NCI-H345 treated with DMSO at 0.1 percent for 48 hours (cell line): ENCODE measurements at regions not wholly inside any gene's neighbourhood (a gene's known extent, or its start where the extent isn't known, plus 50 kb on each side); places are given as distances from the start of the nearest gene placed in this dataset.
"Not testable (repeated sequence)": the region's sequence is repeated elsewhere in the genome, so short reads cannot be mapped to it uniquely, and the experiment has no call there.

Experiments
- DNase-seq: peaks from one replicate; lab custom pipeline; 2025; ENCODE audit not compliant: unreplicated experiment; lab: John Stamatoyannopoulos, UW

DNA sequence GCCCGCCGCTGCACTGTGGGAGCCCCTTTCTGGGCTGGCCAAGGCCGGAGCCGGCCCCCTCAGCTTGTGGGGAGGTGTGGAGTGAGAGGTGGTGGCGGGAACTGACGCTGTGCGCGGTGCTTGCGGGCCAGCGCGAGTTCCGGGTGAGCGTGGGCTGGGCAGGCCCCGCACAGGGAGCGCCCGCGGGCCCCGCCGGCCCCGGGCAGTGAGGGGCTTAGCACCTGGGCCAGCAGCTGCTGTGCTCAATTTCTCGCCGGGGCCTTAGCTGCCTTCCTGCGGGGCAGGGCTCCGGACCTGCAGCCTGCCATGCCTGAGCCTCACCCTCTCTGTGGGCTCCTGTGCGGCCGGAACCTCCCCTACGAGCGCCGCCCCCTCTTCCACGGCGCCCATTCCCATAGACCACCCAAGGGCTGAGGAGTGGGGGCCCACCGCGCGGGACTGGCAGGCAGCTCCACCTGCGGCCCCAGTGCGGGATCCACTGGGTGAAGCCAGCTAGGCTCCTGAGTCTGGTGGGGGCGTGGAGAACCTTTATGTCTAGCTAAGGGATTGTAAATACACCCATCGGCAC lies 1062.6 kb downstream of the TDRD15 start:
- not testable (repeated sequence) for DNase-seq

DNA sequence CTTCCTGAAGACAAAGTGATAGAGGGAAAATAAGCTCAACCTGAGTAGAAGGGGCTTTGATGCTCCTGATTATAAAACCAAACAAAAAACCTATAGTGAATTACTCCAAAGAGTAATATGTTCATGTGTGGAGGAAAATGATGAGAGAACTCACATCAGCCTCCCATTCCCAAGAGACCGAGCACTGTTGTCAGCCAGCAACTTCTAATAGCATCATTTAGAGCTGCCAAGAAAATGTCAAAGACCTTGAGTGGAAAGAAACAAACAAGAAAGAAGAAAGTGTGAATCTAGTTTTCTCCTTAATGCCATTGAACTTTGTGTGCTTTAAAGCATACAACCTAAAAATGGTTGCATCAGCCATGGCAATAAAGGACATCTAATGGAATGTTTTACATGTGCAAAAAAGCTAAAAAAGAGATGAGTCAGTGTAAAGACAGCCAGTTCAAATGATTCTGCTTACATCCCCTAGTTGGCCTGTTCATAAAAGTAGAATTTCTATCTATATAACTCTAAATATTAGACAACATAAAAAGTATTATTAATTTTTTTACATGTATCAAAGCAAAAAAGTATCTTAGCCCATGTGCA lies 1066.2 kb downstream of the TDRD15 start:
- no peak for DNase-seq

- no peak for DNase-seq
These were observed 1070.5 kb downstream of the TDRD15 start for GRCh38 chr2:22194218-22194617.

DNA sequence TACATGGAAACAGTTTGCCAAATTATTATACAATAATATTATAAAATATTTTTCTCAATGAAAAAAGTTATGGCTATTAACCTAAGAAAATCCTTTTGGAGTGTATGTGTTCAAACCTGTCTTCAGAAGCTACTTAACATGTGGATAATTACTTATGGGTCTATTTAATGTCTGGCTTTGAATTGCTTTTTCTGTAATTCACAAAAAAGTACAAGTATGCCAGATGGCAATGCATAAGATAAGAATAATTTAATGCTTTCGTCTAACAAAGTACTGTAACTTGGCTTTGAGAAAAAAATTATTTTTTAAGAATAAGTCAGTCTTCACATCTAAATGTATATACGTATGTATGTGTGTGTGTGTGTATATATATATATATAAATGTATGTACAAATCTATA lies 1073.0 kb downstream of the TDRD15 start:
- no peak for DNase-seq

- peak; percentile 29 for DNase-seq
These were observed 1074.9 kb downstream of the TDRD15 start for GRCh38 chr2:22198381-22199283.

DNA sequence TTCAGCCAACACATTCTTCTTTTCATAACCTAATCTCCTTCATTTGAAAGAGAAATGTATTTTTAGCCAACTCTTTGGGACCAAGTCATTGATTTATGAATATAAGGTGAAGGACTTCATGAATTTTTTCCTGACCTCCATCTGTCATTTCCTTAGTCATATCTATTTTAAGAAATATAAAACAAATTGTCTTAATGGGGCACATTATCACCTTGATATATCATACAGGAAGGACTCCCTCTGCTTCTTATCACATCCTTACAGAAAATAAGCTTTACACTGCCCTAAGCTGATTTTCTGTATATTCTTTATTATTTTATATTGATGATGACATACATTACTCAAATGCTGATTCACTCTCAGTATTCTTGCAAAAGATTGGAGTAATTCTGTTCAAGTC lies 1076.2 kb downstream of the TDRD15 start:
- no peak for DNase-seq

DNA sequence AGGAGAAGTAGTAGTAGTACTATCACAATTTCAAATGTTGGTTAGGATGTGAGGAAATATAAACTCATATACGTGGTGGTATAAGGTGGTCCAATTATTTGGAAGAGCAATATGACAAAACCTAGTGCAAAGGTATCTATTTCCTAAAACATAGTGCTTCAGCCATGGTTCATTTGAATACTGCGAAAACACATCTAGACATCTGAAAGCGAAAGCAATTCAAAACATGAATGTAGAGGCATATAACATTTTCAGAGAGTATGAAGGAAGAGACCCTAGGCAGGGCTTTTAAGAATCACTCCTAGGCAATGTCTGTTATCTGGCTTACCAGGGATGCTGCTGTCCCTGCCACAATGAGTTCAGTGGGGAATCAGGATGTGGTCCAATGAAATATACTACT lies 1085.8 kb downstream of the TDRD15 start:
- no peak for DNase-seq

DNA sequence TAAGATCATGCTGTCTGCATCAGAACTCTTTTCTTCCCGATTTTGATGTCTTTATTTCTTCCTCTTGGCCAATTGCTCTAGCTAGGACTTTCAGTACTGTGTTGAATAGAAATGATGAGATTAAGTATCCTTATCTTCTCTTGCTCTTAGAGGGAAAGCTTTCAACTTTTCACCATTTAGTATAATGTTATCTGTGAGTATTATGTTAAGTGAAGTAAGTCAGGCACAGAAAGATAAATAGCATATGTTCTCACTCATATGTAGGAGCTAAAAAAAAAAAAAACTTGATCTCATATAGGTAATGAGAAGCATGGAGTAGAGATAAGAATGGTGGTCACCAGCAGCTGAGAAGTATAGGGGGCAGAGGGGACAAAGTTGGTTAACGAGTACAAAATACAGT lies 1089.5 kb downstream of the TDRD15 start:
- no peak for DNase-seq

- DNase-seq: no peak
These were observed 1091.7 kb downstream of the TDRD15 start for GRCh38 chr2:22215517-22215916.

DNA sequence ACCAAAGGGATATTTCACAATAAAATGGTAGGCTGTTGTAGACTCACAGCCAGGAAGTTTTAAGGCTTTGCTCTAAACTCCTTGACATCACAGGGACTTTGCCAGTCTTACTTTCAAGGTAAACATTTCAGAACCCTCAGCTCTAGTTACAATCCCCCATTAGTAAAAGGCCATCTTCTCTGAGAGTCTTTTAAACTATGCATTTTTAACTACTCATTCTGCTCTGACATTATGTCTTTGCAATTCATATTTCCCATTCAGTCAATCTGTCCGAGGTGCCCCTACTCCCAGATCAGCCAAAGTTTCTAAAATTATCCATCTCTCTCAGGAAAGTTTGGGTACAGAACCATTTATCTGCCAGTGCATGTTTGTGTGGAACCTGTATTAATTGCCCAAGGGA lies 1094.1 kb downstream of the TDRD15 start:
- no peak for DNase-seq

DNA sequence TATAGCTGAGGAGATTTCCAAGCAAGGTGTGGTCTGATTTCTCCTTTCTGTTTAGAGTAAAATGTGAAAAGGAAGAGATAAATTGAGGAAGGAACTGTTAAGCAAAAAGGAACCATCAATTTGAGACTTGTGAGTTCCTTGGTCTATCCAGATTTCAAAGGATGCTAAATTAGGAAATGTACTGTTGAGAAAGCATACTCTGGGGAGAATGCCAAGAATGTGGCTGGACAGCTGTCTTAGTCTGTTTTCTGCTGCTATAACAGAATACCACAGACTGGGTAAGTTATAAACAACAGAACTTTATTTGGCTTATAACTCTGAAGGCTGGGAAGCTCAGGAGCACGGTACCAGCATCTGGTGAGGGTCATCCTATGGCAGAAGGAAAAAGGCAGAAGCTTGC lies 1097.2 kb downstream of the TDRD15 start:
- DNase-seq: no peak

DNA sequence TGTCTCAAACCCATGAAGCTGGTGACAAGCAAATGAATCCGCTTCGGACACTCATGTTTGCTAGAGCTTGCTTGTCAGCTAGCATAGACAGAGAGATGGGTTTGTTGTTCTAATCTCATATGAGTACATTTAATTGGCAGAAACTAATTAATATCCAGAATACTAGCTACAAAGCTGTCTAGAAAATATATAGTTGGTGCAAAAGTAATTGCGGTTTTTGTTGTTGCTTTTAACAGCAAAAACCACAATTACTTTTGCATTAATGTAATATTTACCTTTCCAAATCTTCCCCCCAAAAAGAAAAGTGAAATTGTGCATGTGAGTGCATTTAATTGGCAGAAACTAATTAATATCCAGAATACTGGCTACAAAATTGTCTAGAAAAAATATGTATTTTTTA lies 1115.2 kb downstream of the TDRD15 start:
- DNase-seq: no peak

- DNase-seq: no peak
These were observed 1123.7 kb downstream of the TDRD15 start for GRCh38 chr2:22247466-22247865.

GRCh38 chr2:22248851-22249250 lies 1125.1 kb downstream of the TDRD15 start:
- no peak for DNase-seq

- DNase-seq: peak; percentile 13
These were observed 1129.4 kb downstream of the TDRD15 start for GRCh38 chr2:22253171-22253570.

DNA sequence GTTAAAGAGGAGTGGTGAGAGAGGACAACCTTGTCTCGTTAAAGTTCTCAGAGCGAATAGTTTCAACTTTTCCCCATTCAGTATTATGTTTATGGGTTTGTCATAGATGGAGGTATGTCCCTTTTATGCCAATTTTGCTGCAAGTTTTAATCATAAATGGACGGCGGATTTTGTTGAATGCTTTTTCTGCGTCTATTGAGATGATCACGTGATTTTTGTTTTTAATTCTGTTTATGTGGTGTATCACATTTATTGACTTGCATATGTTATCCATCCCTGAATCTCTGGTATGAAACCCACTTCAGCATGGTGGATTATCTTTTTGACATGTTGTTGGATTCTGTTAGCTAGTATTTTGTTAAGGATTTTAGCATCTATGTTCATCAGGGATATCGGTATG lies 1123.8 kb upstream of the KLHL29 start:
- no peak for DNase-seq

- no peak for DNase-seq
These were observed 1114.6 kb upstream of the KLHL29 start for GRCh38 chr2:22270341-22270740.

GRCh38 chr2:22273853-22274252 lies 1111.1 kb upstream of the KLHL29 start:
- no peak for DNase-seq

- no peak for DNase-seq
These were observed 1110.3 kb upstream of the KLHL29 start for GRCh38 chr2:22274661-22275060.

DNA sequence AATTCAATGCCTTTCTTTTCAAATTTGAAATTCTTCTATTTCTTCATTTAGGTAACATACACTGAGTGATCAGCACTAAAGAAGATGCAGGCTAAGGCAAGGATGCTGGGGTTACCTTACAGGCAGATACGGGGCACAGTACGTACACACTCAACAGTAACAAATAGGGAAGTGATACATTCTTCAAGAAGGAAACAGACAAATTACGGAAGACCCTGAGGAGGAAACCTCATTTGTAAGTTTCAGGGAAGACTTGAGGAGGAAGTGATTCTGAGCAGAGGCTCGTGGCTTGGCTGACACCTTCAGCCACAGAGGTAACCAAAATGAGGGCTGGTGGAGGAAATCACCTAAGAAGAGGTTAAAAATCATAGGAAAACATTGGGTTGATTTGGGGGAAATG lies 1108.3 kb upstream of the KLHL29 start:
- DNase-seq: no peak

DNA sequence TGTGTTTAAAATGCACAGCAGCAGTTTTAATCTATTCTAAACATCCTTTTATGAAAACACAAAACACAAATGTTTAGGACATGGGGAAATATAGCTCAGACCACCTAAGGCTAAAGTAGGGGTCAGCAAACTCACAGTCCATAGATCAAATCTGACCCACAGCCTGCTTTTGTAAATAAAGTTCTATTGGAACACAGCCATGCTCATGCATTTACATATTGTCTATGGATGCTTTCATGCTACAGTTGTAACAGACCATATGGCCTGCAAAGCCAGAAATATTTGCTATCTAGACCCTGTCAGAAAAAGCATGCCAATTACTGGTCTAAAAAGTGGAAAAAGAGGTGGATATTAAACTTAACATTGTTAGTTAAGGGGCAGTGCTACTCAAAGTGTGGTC lies 1105.4 kb upstream of the KLHL29 start:
- no peak for DNase-seq

DNA sequence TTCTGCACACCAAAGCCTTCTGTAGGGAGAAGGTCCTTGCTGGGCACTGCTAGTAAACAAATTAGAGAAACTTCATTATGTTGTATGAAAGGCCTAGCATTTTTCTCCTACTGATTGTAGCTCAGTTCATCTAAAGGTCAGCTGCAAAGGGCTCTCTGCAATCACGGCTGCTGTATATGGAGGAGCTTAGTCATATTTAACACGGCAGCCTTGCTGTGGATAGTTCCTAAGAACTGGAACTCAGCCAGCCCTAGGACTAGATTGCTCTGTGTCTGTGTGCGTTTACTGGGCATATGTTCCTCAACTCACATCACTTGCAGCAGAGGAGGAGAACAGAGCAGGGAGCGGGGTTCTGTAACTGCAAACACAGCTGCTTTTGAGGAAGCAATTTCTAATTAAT lies 1103.9 kb upstream of the KLHL29 start:
- DNase-seq: peak; percentile 18
